HG03196 (cell line): ENCODE measurements at regions not wholly inside any gene's neighbourhood (a gene's known extent, or its start where the extent isn't known, plus 50 kb on each side); places are given as distances from the start of the nearest gene placed in this dataset.

ENCODE experiments used
- ATAC-seq: cut with Tn5 transposase; IDR thresholded peaks from one replicate; pipeline ENCODE4 v1.9.1; 2021; ENCODE audit not compliant: unreplicated experiment

- ATAC-seq = no peak
These were observed 217.1 kb upstream of the ZMIZ1 start for GRCh38 chr10:78851647-78852046.

GRCh38 chr10:78852466-78853240, 216.1 kb upstream of the ZMIZ1 start:
- ATAC-seq = no peak

- no peak for ATAC-seq
These were observed 214.9 kb upstream of the ZMIZ1 start for GRCh38 chr10:78853864-78854263.

- ATAC-seq = no peak
These were observed 212.3 kb upstream of the ZMIZ1 start for GRCh38 chr10:78856421-78856820.

- no peak for ATAC-seq
These were observed 211.6 kb upstream of the ZMIZ1 start for GRCh38 chr10:78857193-78857592.

GRCh38 chr10:78859266-78859665, 209.5 kb upstream of the ZMIZ1 start:
- ATAC-seq = no peak

GRCh38 chr10:78859769-78860168, 209.0 kb upstream of the ZMIZ1 start:
- ATAC-seq = no peak

- ATAC-seq = no peak
These were observed 208.4 kb upstream of the ZMIZ1 start for GRCh38 chr10:78860260-78860914.

- no peak for ATAC-seq
These were observed 207.0 kb upstream of the ZMIZ1 start for GRCh38 chr10:78861529-78862327.

- no peak for ATAC-seq
These were observed 206.5 kb upstream of the ZMIZ1 start for GRCh38 chr10:78862328-78862640.

GRCh38 chr10:78863140-78863905, 205.4 kb upstream of the ZMIZ1 start:
- ATAC-seq = no peak

- ATAC-seq = no peak
These were observed 204.9 kb upstream of the ZMIZ1 start for GRCh38 chr10:78863906-78864239.

- no peak for ATAC-seq
These were observed 203.8 kb upstream of the ZMIZ1 start for GRCh38 chr10:78864761-78865537.

- ATAC-seq = no peak
These were observed 203.3 kb upstream of the ZMIZ1 start for GRCh38 chr10:78865538-78865875.

GRCh38 chr10:78865931-78866717, 202.6 kb upstream of the ZMIZ1 start:
- ATAC-seq = no peak

- no peak for ATAC-seq
These were observed 201.8 kb upstream of the ZMIZ1 start for GRCh38 chr10:78866731-78867554.

GRCh38 chr10:78867555-78867939, 201.2 kb upstream of the ZMIZ1 start:
- ATAC-seq = no peak

GRCh38 chr10:78868048-78868447, 200.7 kb upstream of the ZMIZ1 start:
- ATAC-seq = no peak

GRCh38 chr10:78868456-78868855, 200.3 kb upstream of the ZMIZ1 start:
- no peak for ATAC-seq
